HG03108 (cell line): ENCODE measurements at regions not wholly inside any gene's neighbourhood (a gene's known extent, or its start where the extent isn't known, plus 50 kb on each side); places are given as distances from the start of the nearest gene placed in this dataset.

Source experiments
- ATAC-seq: cut with Tn5 transposase; IDR thresholded peaks from one replicate; pipeline ENCODE4 v1.9.1; 2021; ENCODE audit warnings: moderate library complexity; ENCODE audit not compliant: unreplicated experiment

GRCh38 chr13:44237881-44238421 lies 135.7 kb upstream of the SERP2 start:
- ATAC-seq = no peak

DNA sequence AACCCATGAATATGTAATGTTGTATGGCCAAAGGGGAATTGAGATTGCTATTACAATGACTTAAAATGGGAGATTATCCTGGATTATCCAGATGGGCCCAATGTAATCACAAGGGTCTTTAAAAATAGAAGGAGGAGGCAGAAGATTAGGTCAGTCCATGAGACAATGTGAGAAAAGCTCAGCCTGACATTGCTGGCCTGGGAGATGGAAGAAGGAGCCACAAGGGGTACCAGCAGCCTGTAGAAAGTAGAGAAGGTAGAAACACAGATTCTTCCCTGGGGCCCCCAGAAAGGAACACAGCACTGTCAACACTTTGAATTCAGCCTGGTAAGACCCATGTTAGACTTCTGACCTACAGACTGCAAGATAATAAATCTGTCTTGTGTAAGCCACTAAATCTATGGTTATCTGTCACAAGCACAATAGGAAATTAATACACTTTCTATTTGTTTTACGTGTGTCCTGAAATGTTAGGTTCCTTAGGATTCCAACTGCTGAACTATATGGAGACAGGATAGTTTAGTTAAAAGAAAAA lies 132.9 kb upstream of the SERP2 start:
- ATAC-seq = no peak

- ATAC-seq = no peak
These were observed 132.0 kb upstream of the SERP2 start for GRCh38 chr13:44241638-44242037.

GRCh38 chr13:44242766-44243165 lies 130.9 kb upstream of the SERP2 start:
- no peak for ATAC-seq

GRCh38 chr13:44243198-44243857 lies 130.3 kb upstream of the SERP2 start:
- ATAC-seq = no peak

- ATAC-seq = no peak
These were observed 129.3 kb upstream of the SERP2 start for GRCh38 chr13:44244288-44244687.

DNA sequence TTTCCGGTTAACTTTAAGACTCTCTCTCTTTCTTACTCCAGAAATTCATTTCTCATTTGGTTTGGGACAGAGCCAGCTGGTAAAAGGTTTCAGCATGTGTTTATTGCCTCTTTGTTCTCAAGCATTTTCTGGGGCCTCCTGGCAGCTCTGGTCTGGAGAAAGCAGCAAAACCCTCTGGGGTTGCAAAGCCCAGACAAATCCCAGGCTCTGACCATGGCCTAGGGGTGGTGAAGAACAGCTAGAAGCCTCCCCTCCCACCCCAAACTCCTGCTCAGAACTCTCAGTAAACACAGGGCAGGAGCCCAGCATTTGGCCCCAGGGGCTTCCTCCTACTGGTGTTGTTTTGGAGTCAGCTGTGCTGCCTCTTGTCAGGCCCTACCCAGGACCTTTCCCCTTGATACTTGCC lies 124.2 kb upstream of the SERP2 start:
- no peak for ATAC-seq

GRCh38 chr13:44252938-44253337 lies 120.7 kb upstream of the SERP2 start:
- no peak for ATAC-seq

GRCh38 chr13:44255771-44256364 lies 117.8 kb upstream of the SERP2 start:
- ATAC-seq = no peak

GRCh38 chr13:44257796-44258195 lies 115.8 kb upstream of the SERP2 start:
- ATAC-seq = no peak

- peak; percentile 68 for ATAC-seq
These were observed 114.3 kb upstream of the SERP2 start for GRCh38 chr13:44259045-44260027.

GRCh38 chr13:44260336-44260735 lies 113.3 kb upstream of the SERP2 start:
- no peak for ATAC-seq

- no peak for ATAC-seq
These were observed 109.6 kb upstream of the SERP2 start for GRCh38 chr13:44263751-44264620.

DNA sequence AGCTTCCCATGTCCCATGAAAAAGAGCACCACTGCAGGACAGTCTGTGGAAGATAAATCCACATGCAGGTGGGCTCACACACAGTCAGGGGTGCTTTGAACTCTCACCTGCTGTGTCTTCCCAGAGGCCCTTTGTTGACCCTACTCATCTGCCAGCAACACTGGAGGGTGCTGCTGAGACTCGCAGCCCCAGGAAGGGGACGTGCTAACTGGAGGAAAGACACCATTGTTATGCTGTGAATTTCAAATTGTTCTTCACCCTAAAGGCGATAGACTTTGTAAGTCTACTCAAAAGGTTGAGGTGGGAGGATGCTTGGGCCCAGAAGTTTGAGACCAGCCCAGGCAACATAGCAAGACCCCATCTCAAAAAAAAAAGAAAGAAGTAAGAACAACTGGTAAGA lies 107.3 kb upstream of the SERP2 start:
- no peak for ATAC-seq

DNA sequence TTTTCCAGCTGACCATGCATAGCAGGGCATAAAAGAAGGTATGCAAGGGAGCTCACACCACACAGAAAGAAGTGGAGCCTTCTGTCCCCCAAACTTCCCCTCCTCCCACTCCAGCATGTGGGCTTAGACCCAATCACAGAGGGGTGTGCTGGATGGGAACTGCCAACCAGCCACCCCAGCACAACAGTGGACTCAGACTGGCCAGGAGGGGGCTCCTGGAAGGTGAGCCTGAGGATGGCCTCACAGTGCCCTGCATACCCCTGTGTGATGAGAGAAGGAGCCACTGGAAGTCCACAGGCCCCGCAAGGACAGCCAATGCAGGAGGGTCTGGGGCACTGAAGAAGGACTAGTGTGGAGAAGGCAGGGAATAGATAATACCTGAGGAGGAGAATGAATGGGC lies 106.9 kb upstream of the SERP2 start:
- ATAC-seq = no peak

DNA sequence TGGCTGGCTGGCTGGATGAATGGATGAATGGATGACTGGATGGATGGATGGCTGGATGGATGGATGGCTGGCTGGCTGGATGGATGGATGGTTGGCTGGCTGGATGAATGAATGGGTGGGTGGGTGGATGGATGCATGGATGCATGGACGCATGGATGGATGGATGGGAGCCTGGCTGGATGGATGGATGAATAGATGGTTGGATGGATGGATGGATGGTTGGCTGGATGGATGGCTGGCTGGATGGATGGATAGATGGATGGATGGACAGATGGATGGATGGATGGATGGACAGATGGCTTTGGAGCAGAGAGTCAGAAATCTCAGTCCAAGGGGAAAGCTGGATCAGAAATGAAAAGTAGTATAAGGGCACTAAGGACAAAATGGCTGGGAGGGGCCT lies 106.4 kb upstream of the SERP2 start:
- no peak for ATAC-seq

GRCh38 chr13:44267980-44268379 lies 105.6 kb upstream of the SERP2 start:
- no peak for ATAC-seq

GRCh38 chr13:44268980-44269379 lies 104.6 kb upstream of the SERP2 start:
- ATAC-seq = no peak

DNA sequence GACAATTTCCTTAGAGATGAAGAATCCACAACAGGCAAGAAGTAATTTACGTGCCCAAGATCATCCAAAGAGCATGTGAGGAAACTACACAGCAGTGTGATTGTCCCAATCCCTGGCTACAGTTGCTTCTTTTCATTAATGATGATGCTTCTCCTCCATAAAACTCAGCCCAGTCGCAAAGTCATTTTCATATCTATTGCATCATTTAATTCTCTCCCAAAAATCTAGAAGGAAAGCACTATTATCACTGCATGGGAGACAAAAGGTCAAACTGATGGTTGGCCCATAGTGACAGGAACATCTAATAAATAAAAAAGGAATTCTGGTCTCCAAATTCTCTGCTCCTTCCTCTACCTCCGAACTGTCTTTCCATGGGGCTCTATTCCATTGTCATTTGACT lies 103.5 kb upstream of the SERP2 start:
- ATAC-seq = no peak

DNA sequence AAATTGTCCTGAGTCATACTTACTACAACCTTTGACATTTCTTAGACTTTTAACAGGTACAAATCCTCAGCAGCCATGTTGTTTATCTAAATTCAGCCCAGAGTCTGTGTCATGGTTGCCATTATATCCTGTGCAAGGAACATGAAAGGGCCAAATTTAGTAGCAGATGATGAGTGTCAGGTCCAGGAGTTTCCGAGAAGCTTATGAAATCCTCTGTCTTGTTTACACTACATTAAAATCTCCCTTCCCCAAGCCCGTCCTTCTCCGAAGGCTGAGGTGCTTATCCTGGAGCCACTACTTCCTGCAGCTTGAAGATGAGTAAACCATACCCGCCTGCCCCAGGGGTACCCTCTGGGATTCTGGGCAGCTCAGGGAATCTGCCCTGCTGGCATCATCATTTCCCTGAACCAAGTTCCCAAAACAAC lies 102.6 kb upstream of the SERP2 start:
- ATAC-seq = no peak
